ENCODE measurements at regions not wholly inside any gene's neighbourhood (a gene's known extent, or its start where the extent isn't known, plus 50 kb on each side); places are given as distances from the start of the nearest gene placed in this dataset.

DNA sequence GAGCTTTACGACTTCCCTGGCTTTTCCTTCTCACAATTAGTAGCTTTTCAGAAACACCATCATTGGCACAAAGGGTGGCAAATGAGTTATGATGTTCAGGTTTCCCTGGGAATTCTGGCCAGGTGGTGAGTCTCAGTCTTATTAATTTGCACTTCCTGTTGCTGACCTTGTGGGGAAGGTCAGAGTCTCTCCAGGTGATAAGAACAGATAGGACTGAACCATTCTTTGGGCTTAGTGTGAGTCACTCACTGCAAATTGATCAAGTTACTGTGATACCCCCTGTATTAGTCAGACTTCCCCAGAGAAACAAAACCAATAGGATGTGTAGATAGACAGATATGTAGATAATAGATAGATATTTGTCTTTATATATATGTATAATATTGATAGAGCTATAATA lies 53.8 kb upstream of the RANBP3L start:
- Histone ChIP-seq H3K27me3 (no peaks in the 10 kb centered on the region), H3K9me3 (no peaks in the 10 kb centered on the region), H3K36me3 (no peaks in the 10 kb centered on the region), H3K4me1 (ENCODE audit: control insufficient read depth in 1 of 2, insufficient read depth in 1 of 2, low read depth in 1 of 2, low read length in 1 of 2) (no peaks in the 10 kb centered on the region), H3K4me3 (ENCODE audit: low read depth in 1 of 2, low read length in 1 of 2) (no peak overlapping the region), H3K27ac (no peak overlapping the region)
- TF ChIP-seq CTCF (IDR thresholded peaks at IDR 0.05), result no peak

DNA sequence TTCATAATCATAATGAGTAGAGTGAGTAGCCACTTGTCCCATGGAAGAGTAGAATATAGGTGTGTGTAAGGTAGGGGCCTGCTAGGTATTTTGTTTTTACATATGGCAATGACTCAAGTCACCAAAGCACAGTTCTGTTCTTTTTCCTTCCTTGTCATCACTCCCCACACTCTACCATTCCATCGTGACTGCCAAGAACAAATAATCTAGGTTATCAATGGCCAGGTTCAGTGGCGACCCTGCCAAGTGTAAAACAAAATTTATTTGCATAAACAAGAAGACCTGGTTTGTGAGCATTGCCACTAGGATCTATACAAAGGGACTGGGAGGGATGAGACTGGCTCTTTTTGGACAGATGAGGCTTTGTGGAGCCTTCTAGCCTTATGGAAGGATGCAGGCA lies 55.2 kb upstream of the RANBP3L start:
- no peak for TF ChIP-seq CTCF (IDR thresholded peaks at IDR 0.05)
- Histone ChIP-seq H3K4me1 (ENCODE audit: control insufficient read depth in 1 of 2, insufficient read depth in 1 of 2, low read depth in 1 of 2, low read length in 1 of 2) (no peaks in the 10 kb centered on the region), H3K4me3 (ENCODE audit: low read depth in 1 of 2, low read length in 1 of 2) (no peak overlapping the region), H3K36me3 (no peaks in the 10 kb centered on the region), H3K27ac (no peak overlapping the region), H3K9me3 (no peaks in the 10 kb centered on the region), H3K27me3 (no peaks in the 10 kb centered on the region)

DNA sequence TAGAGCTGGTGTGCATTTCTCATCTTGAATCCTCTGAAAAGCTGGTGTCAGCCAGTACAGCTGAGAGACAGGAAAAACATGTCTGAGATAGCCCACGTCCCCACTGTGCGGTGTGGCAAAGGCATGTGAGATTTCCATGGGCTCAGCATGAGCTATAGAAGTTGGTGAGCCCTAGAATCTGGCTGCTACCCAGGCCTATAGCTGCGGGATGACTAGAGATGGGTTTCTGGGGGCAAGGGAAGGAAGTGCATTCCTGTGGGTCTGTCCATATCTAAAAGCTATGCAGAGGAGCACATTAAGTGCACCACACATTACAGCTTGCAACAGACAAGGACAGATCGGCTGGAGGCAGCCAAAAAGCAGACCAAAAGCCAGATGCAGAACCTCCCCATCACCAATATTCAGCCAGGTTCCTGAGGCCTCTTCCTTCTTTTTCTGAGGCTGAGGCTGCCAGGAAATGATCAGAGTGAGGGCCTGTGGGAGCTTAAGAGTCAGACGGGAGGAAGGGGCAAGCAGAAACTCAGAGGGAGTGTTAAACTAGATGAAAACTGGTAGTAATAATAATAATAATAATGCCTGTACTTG lies 55.8 kb upstream of the RANBP3L start:
- Histone ChIP-seq H3K4me3 (ENCODE audit: low read depth in 1 of 2, low read length in 1 of 2) (no peak overlapping the region), H3K27me3 (no peaks in the 10 kb centered on the region), H3K9me3 (no peaks in the 10 kb centered on the region), H3K27ac (no peak overlapping the region), H3K4me1 (ENCODE audit: control insufficient read depth in 1 of 2, insufficient read depth in 1 of 2, low read depth in 1 of 2, low read length in 1 of 2) (no peaks in the 10 kb centered on the region), H3K36me3 (no peaks in the 10 kb centered on the region)
- no peak for TF ChIP-seq CTCF (IDR thresholded peaks at IDR 0.05)

DNA sequence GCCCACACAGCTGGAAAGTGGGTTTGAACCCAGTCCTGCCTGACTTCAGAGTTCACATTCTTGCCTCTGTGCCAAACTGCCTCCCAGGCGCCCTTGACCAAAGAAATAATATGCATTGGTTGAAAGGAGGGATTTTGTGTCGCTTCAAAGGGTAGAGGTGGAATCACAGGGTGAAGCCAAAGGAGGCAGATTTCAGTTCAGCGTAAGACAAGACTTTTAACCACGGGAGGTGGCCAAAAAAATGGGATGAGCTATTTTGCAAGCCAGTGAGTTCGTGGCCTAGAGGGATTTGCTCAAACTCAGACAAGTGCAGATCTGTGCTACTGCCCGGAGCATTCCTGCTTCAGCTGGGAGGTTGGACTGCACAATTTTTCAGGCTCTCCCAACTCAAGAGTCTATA lies 57.6 kb upstream of the RANBP3L start:
- H3K4me3 ChIP-seq (ENCODE audit: low read depth in 1 of 2, low read length in 1 of 2), result no peak overlapping the region
- no peaks in the 10 kb centered on the region for H3K4me1 ChIP-seq (ENCODE audit: control insufficient read depth in 1 of 2, insufficient read depth in 1 of 2, low read depth in 1 of 2, low read length in 1 of 2)
- H3K36me3 ChIP-seq, result no peaks in the 10 kb centered on the region
- H3K27ac ChIP-seq, result no peak overlapping the region
- no peaks in the 10 kb centered on the region for H3K9me3 ChIP-seq
- H3K27me3 ChIP-seq, result no peaks in the 10 kb centered on the region
- no peak for TF ChIP-seq CTCF (IDR thresholded peaks at IDR 0.05)

DNA sequence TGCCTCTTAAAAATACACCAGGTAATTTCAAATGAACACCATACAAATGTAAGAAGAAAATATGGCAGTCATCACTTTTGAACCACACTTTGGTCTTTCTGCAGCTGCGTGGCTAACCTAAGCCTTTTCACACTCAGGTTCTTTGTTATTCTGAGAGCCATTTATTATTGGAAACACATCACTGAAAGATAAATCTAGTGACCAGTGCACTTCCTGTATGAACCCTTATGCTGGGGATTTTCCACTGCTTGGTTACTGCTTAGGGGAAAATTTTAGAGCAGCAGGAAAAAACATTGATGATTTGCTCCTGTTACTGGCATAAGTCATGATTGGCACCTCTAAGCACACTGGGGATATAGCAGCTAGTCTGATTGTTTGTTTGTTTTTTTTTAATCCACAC lies 58.6 kb upstream of the RANBP3L start:
- Histone ChIP-seq H3K27me3 (no peaks in the 10 kb centered on the region), H3K4me3 (ENCODE audit: low read depth in 1 of 2, low read length in 1 of 2) (no peak overlapping the region), H3K9me3 (no peaks in the 10 kb centered on the region), H3K27ac (no peak overlapping the region), H3K36me3 (no peaks in the 10 kb centered on the region), H3K4me1 (ENCODE audit: control insufficient read depth in 1 of 2, insufficient read depth in 1 of 2, low read depth in 1 of 2, low read length in 1 of 2) (no peaks in the 10 kb centered on the region)
- TF ChIP-seq CTCF (IDR thresholded peaks at IDR 0.05), result no peak

- TF ChIP-seq CTCF (IDR thresholded peaks at IDR 0.05), result no peak
- Histone ChIP-seq H3K27me3 (no peaks in the 10 kb centered on the region), H3K27ac (no peak overlapping the region), H3K4me3 (ENCODE audit: low read depth in 1 of 2, low read length in 1 of 2) (no peak overlapping the region), H3K9me3 (no peaks in the 10 kb centered on the region), H3K36me3 (no peaks in the 10 kb centered on the region), H3K4me1 (ENCODE audit: control insufficient read depth in 1 of 2, insufficient read depth in 1 of 2, low read depth in 1 of 2, low read length in 1 of 2) (no peaks in the 10 kb centered on the region)
These were observed 61.4 kb upstream of the RANBP3L start for GRCh38 chr5:36363101-36363500.
